ENCODE measurements at regions not wholly inside any gene's neighbourhood (a gene's known extent, or its start where the extent isn't known, plus 50 kb on each side); places are given as distances from the start of the nearest gene placed in this dataset.
A peak's percentile ranks its signal among the peaks of the same experiment; 100 is the strongest.

DNA sequence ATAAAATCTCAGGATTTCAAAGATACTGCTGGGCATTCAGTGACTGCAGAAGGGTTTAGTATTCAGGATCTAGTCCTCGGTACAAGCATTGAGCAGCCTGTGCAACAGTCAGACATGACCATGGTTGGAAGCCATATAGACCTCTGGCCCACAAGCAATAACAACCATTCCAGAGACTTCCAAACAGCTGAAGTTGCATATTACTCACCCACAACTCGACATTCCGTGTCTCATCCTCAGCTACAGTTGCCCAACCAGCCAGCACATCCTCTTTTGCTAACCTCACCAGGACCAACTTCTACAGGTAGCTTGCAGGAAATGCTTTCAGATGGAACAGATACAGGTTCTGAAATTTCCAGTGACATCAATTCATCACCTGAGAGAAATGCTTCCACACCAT is 156.8 kb downstream of the C11orf91 start:
- H3K9me3 Mint-ChIP-seq (ENCODE audit: low read depth, unreplicated experiment) = no peaks in the 10 kb centered on the region
- DNase-seq = no peak
- BruUV-seq (replicated peaks) = no TSS peak

GRCh38 chr11:33542921-33543320 is 157.7 kb downstream of the C11orf91 start:
- Mint-ChIP-seq H3K4me3 (ENCODE audit: low read depth, unreplicated experiment) (no peak overlapping the region), H3K27me3 (ENCODE audit: unreplicated experiment) (no peaks in the 10 kb centered on the region), H3K4me1 (ENCODE audit: low read depth, unreplicated experiment) (peaks cover 8% of the 10 kb centered on the region), H3K9me3 (ENCODE audit: low read depth, unreplicated experiment) (no peaks in the 10 kb centered on the region), H3K27ac (ENCODE audit: unreplicated experiment) (no peak overlapping the region), H3K36me3 (ENCODE audit: insufficient read depth, unreplicated experiment) (peaks cover 5% of the 10 kb centered on the region)
- BruUV-seq (replicated peaks) = no TSS peak
- TF ChIP-seq CTCF (IDR thresholded peaks at IDR 0.05; ENCODE audit: unreplicated experiment) = peak; percentile 53
- intact Hi-C loops (cut with micrococcal nuclease; ENCODE audit: unreplicated experiment) = loop anchor here (1.0 to 5.0 kb wide), 3 partner anchors 144 to 284 kb away; no protein-coding TSS in a partner anchor
- DNase-seq = peak; percentile 73
- CTCF ChIA-PET = interaction anchor here (0.6 to 1.3 kb wide), 2 partner anchors 123 to 199 kb away, joined by 4 to 13 read pairs; no protein-coding TSS in a partner anchor

More for the DNA sequence above, 156.8 kb downstream of the C11orf91 start:
- CTCF ChIA-PET = interaction anchor here (0.6 to 1.2 kb wide), 2 partner anchors 124 to 199 kb away, joined by 3 to 4 read pairs; no protein-coding TSS in a partner anchor
- TF ChIP-seq CTCF (IDR thresholded peaks at IDR 0.05; ENCODE audit: unreplicated experiment) = no peak
- Mint-ChIP-seq H3K27me3 (ENCODE audit: unreplicated experiment) (no peaks in the 10 kb centered on the region), H3K36me3 (ENCODE audit: insufficient read depth, unreplicated experiment) (peaks cover 5% of the 10 kb centered on the region), H3K27ac (ENCODE audit: unreplicated experiment) (no peak overlapping the region), H3K4me1 (ENCODE audit: low read depth, unreplicated experiment) (peaks cover 8% of the 10 kb centered on the region), H3K4me3 (ENCODE audit: low read depth, unreplicated experiment) (no peak overlapping the region)
- intact Hi-C loops (cut with micrococcal nuclease; ENCODE audit: unreplicated experiment) = loop anchor here (1.0 to 5.0 kb wide), 3 partner anchors 143 to 283 kb away; no protein-coding TSS in a partner anchor

GRCh38 chr11:33540946-33541915 is 159.4 kb downstream of the C11orf91 start:
- Mint-ChIP-seq H3K27me3 (ENCODE audit: unreplicated experiment) (no peaks in the 10 kb centered on the region), H3K9me3 (ENCODE audit: low read depth, unreplicated experiment) (no peaks in the 10 kb centered on the region), H3K27ac (ENCODE audit: unreplicated experiment) (no peak overlapping the region), H3K4me1 (ENCODE audit: low read depth, unreplicated experiment) (peaks cover 8% of the 10 kb centered on the region), H3K36me3 (ENCODE audit: insufficient read depth, unreplicated experiment) (peaks cover 5% of the 10 kb centered on the region), H3K4me3 (ENCODE audit: low read depth, unreplicated experiment) (no peak overlapping the region)
- TF ChIP-seq CTCF (IDR thresholded peaks at IDR 0.05; ENCODE audit: unreplicated experiment) = no peak
- CTCF ChIA-PET = no interaction called here
- intact Hi-C loops (cut with micrococcal nuclease; ENCODE audit: unreplicated experiment) = loop anchor here (5.0 kb wide), 2 partner anchors 146 to 286 kb away; no protein-coding TSS in a partner anchor
- no TSS peak for BruUV-seq (replicated peaks)
- no peak for DNase-seq

DNA sequence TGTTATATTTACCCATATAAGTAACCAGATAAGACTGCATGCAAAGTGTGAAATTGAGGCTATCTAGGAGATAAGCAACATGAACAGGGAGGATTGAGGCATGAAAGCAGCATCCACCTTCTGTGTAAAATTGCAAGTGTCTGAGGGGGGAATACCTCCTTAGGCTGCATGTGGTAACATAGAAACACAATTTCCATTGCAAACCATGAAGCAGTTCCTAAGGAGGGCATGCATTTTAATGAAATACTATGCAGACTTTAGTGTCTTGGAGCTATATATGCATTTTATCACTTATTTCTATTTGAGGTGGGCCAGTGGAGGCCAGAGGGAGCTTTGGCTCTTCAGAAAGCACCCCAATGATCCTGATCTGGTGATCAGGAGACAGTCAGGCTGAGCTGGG is 160.2 kb downstream of the C11orf91 start:
- BruUV-seq (replicated peaks) = no TSS peak
- no peak for TF ChIP-seq CTCF (IDR thresholded peaks at IDR 0.05; ENCODE audit: unreplicated experiment)
- peaks cover 8% of the 10 kb centered on the region for H3K4me1 Mint-ChIP-seq (ENCODE audit: low read depth, unreplicated experiment)
- H3K4me3 Mint-ChIP-seq (ENCODE audit: low read depth, unreplicated experiment) = no peak overlapping the region
- H3K9me3 Mint-ChIP-seq (ENCODE audit: low read depth, unreplicated experiment) = no peaks in the 10 kb centered on the region
- peaks cover 5% of the 10 kb centered on the region for H3K36me3 Mint-ChIP-seq (ENCODE audit: insufficient read depth, unreplicated experiment)
- CTCF ChIA-PET = interaction anchor here (0.7 kb wide), 1 partner anchor 565 kb away, joined by 3 read pairs; no protein-coding TSS in a partner anchor
- intact Hi-C loops (cut with micrococcal nuclease; ENCODE audit: unreplicated experiment) = loop anchor here (5.0 kb wide), 2 partner anchors 147 to 287 kb away; no protein-coding TSS in a partner anchor
- no peak for DNase-seq
- no peak overlapping the region for H3K27ac Mint-ChIP-seq (ENCODE audit: unreplicated experiment)
- H3K27me3 Mint-ChIP-seq (ENCODE audit: unreplicated experiment) = no peaks in the 10 kb centered on the region

Measured in Calu3 (cell line).